Neural cell (in vitro differentiated cells): ENCODE measurements at regions not wholly inside any gene's neighbourhood (a gene's known extent, or its start where the extent isn't known, plus 50 kb on each side); places are given as distances from the start of the nearest gene placed in this dataset.
"Not testable (repeated sequence)": the region's sequence is repeated elsewhere in the genome, so short reads cannot be mapped to it uniquely, and the experiment has no call there.

Source experiments
- H2AFZ ChIP-seq: fragments of 200-600, 300-800 bp; sonication (generic), shearing (Covaris generic); 2 replicates; pipeline ENCODE4 v1.6.0; 2014; ENCODE audit warnings: low read depth, mild to moderate bottlenecking, antibody characterized with exemption, low read length, moderate library complexity
- H3F3A ChIP-seq: fragments of 200-600 bp; shearing (Covaris generic); 2 replicates; pipeline ENCODE4 v1.6.1; 2016; ENCODE audit warnings: mild to moderate bottlenecking, moderate library complexity, mixed read lengths, antibody characterized with exemption, low read length; ENCODE audit not compliant: insufficient read depth, poor library complexity, severe bottlenecking
- H3K27ac ChIP-seq: fragments of 200-600, 300-800 bp; sonication (generic), shearing (Covaris generic); 2 replicates; pipeline ENCODE4 v1.5.1; 2014; ENCODE audit warnings: mild to moderate bottlenecking, low read length, moderate library complexity
- H3K27me3 ChIP-seq: fragments of 300-800, 200-600 bp; sonication (generic), shearing (Covaris generic); 2 replicates; pipeline ENCODE4 v1.6.0; 2014; ENCODE audit warnings: mild to moderate bottlenecking, low read depth, low read length, moderate library complexity; ENCODE audit not compliant: insufficient read depth
- H3K36me3 ChIP-seq: fragments of 300-800, 200-600 bp; sonication (generic), shearing (Covaris generic); 2 replicates; pipeline ENCODE4 v1.5.1; 2014; ENCODE audit warnings: mild to moderate bottlenecking, antibody characterized with exemption, low read length, moderate library complexity; ENCODE audit not compliant: insufficient read depth
- H3K4me2 ChIP-seq: fragments of 300-800, 200-600 bp; sonication (generic), shearing (Covaris generic); 2 replicates; pipeline ENCODE4 v1.6.0; 2014; ENCODE audit warnings: mild to moderate bottlenecking, low read length
- H3K4me3 ChIP-seq: fragments of 300-800, 200-600 bp; sonication (generic), shearing (Covaris generic); 2 replicates; pipeline ENCODE4 v1.5.1; 2014; ENCODE audit warnings: mild to moderate bottlenecking, low read length, moderate library complexity
- H3K79me2 ChIP-seq: fragments of 200-600 bp; shearing (Covaris generic); replicated peaks from 2 replicates; pipeline ENCODE4 v1.6.0; 2014; ENCODE audit warnings: mild to moderate bottlenecking, low read length, moderate library complexity; ENCODE audit not compliant: insufficient read depth
- H3K9ac ChIP-seq: fragments of 300-800, 200-600 bp; sonication (generic), shearing (Covaris generic); 2 replicates; pipeline ENCODE4 v1.6.1; 2016; ENCODE audit warnings: mild to moderate bottlenecking, low read length, mixed read lengths
- H3K9me2 ChIP-seq: fragments of 200-600 bp; shearing (Covaris generic); 2 replicates; pipeline ENCODE4 v1.6.1; 2016; ENCODE audit warnings: mild to moderate bottlenecking, low read length, mixed read lengths; ENCODE audit not compliant: insufficient read depth
- H3K9me3 ChIP-seq: fragments of 200-600, 300-800 bp; sonication (generic), shearing (Covaris generic); 2 replicates; pipeline ENCODE4 v1.6.1; 2016; ENCODE audit warnings: mild to moderate bottlenecking, mixed run types, low read length, moderate library complexity, mixed read lengths
- H4K20me1 ChIP-seq: fragments of 200-600 bp; shearing (Covaris generic); 2 replicates; pipeline ENCODE4 v1.6.1; 2016; ENCODE audit warnings: mild to moderate bottlenecking, mixed run types; ENCODE audit not compliant: insufficient read depth
- EP300 ChIP-seq: fragments of 450-650 bp; conservative IDR thresholded peaks from 2 replicates; pipeline ENCODE4 v1.6.1; 2014; ENCODE audit warnings: antibody characterized with exemption, mild to moderate bottlenecking, moderate library complexity; ENCODE audit not compliant: poor library complexity, severe bottlenecking
- EZH2 ChIP-seq: fragments of 200-600, 300-800 bp; shearing (Covaris generic), sonication (generic); IDR thresholded peaks from 2 replicates; pipeline ENCODE4 v1.6.1; 2014; ENCODE audit warnings: antibody characterized with exemption, low read length, borderline replicate concordance, mild to moderate bottlenecking; ENCODE audit not compliant: insufficient read depth, poor library complexity, severe bottlenecking
- MXI1 ChIP-seq: fragments of 450-650 bp; conservative IDR thresholded peaks from 2 replicates; pipeline ENCODE4 v1.6.1; 2014; ENCODE audit warnings: antibody characterized with exemption, mild to moderate bottlenecking; ENCODE audit not compliant: poor library complexity, severe bottlenecking
- POLR2AphosphoS5 ChIP-seq: IDR thresholded peaks from 2 replicates; pipeline ENCODE4 v1.6.1; 2012
- RAD21 ChIP-seq: fragments of 450-650 bp; conservative IDR thresholded peaks from 2 replicates; pipeline ENCODE4 v1.6.1; 2014; ENCODE audit warnings: antibody characterized with exemption, mild to moderate bottlenecking, moderate library complexity
- SMC3 ChIP-seq: fragments of 450-650 bp; conservative IDR thresholded peaks from 2 replicates; pipeline ENCODE4 v1.6.1; 2014; ENCODE audit warnings: antibody characterized with exemption, mild to moderate bottlenecking, moderate library complexity; ENCODE audit not compliant: poor library complexity
- TAF1 ChIP-seq: IDR thresholded peaks from 2 replicates; pipeline ENCODE4 v1.6.1; 2012; ENCODE audit warnings: low read depth
- TF ChIP-seq, protein P1 (sequence below): IDR thresholded peaks from 2 replicates; pipeline ENCODE4 v1.6.1; 2012; ENCODE audit warnings: borderline replicate concordance
- TF ChIP-seq, protein P2 (sequence below): fragments of 450-650 bp; IDR thresholded peaks from 2 replicates; pipeline ENCODE4 v1.5.1; 2014; ENCODE audit warnings: antibody characterized with exemption, mild to moderate bottlenecking, moderate library complexity; ENCODE audit not compliant: poor library complexity, severe bottlenecking

DNA sequence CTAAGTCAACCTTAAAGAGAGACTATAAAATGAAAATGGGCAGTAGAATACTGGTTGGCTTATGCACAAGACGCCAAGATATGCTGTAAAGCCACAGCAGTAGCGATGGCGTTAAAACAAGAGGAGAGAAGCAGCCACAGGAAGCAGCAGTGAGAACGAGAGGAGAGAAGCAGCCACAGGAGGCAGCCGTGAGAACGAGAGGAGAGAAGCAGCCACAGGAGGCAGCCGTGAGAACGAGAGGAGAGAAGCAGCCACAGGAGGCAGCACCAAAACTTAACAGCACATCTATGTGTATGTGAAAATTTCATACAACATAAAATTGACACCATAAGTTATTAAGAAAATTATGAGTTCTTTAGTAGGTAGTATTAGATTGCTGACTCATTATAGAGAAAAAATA is 2318.6 kb upstream of the ACO1 start:
- H3K36me3 ChIP-seq: no peaks in the 10 kb centered on the region
- H2AFZ ChIP-seq: no peak overlapping the region

DNA sequence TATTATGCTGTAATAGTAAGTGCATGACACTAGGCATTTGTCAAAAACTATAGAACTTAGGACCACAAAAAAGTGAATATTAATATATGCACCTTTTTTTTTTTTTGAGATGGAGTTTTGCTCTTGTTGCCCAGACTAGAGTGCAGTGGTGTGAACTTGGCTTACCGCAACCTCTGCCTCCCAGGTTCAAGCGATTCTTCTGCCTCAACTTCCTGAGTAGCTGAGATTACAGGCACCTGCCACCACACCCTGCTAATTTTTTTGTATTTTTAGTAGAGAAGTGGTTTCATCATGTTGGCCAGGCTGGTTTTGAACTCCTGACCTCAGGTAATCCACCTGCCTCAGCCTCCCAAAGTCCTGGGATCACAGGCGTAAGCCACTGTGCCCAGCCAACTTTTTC is 2315.2 kb upstream of the ACO1 start:
- H3K9ac ChIP-seq, H3K27me3 ChIP-seq, H3K4me3 ChIP-seq, H4K20me1 ChIP-seq, H3K27ac ChIP-seq, H2AFZ ChIP-seq, H3K9me2 ChIP-seq, H3K79me2 ChIP-seq, H3F3A ChIP-seq, H3K4me2 ChIP-seq, H3K9me3 ChIP-seq, H3K36me3 ChIP-seq: not testable (repeated sequence)

More for the DNA sequence above, 2318.6 kb upstream of the ACO1 start:
- H3K27me3 ChIP-seq: no peaks in the 10 kb centered on the region
- H3K4me2 ChIP-seq: no peak overlapping the region
- H3K9me3 ChIP-seq: no peaks in the 10 kb centered on the region
- no peaks in the 10 kb centered on the region for H3F3A ChIP-seq
- TF ChIP-seq, protein P1, sequence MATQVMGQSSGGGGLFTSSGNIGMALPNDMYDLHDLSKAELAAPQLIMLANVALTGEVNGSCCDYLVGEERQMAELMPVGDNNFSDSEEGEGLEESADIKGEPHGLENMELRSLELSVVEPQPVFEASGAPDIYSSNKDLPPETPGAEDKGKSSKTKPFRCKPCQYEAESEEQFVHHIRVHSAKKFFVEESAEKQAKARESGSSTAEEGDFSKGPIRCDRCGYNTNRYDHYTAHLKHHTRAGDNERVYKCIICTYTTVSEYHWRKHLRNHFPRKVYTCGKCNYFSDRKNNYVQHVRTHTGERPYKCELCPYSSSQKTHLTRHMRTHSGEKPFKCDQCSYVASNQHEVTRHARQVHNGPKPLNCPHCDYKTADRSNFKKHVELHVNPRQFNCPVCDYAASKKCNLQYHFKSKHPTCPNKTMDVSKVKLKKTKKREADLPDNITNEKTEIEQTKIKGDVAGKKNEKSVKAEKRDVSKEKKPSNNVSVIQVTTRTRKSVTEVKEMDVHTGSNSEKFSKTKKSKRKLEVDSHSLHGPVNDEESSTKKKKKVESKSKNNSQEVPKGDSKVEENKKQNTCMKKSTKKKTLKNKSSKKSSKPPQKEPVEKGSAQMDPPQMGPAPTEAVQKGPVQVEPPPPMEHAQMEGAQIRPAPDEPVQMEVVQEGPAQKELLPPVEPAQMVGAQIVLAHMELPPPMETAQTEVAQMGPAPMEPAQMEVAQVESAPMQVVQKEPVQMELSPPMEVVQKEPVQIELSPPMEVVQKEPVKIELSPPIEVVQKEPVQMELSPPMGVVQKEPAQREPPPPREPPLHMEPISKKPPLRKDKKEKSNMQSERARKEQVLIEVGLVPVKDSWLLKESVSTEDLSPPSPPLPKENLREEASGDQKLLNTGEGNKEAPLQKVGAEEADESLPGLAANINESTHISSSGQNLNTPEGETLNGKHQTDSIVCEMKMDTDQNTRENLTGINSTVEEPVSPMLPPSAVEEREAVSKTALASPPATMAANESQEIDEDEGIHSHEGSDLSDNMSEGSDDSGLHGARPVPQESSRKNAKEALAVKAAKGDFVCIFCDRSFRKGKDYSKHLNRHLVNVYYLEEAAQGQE: no peak
- TF ChIP-seq EZH2 (no peak), EP300 (no peak), SMC3 (no peak), MXI1 (no peak), TAF1 (no peak), POLR2AphosphoS5 (no peak), RAD21 (no peak)
- TF ChIP-seq, protein P2, sequence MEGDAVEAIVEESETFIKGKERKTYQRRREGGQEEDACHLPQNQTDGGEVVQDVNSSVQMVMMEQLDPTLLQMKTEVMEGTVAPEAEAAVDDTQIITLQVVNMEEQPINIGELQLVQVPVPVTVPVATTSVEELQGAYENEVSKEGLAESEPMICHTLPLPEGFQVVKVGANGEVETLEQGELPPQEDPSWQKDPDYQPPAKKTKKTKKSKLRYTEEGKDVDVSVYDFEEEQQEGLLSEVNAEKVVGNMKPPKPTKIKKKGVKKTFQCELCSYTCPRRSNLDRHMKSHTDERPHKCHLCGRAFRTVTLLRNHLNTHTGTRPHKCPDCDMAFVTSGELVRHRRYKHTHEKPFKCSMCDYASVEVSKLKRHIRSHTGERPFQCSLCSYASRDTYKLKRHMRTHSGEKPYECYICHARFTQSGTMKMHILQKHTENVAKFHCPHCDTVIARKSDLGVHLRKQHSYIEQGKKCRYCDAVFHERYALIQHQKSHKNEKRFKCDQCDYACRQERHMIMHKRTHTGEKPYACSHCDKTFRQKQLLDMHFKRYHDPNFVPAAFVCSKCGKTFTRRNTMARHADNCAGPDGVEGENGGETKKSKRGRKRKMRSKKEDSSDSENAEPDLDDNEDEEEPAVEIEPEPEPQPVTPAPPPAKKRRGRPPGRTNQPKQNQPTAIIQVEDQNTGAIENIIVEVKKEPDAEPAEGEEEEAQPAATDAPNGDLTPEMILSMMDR: no peak
- H3K9me2 ChIP-seq: no peaks in the 10 kb centered on the region
- H4K20me1 ChIP-seq: no peaks in the 10 kb centered on the region
- H3K9ac ChIP-seq: no peak overlapping the region
- H3K79me2 ChIP-seq: no peaks in the 10 kb centered on the region
- H3K27ac ChIP-seq: no peak overlapping the region
- no peak overlapping the region for H3K4me3 ChIP-seq

DNA sequence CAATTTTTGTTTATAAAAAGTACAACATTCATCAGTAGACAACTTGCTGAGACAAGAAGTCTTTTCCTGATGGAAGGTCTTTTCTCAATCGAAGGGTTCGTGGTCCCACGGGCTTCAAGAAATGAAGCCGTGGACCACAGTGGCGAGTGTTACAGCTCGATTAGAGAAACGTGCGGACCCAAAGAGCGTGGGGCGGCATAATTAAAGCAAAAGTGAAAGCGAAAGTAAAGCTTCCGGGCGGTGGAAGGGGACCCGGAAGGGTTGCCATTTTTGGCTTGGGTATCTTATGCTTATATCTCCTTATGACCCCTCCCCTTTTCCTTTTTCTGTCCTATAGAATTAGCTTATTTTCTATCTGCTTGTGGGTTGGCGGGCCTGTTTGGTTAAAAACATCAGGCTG is 2309.4 kb upstream of the ACO1 start:
- Histone ChIP-seq H2AFZ (no peak overlapping the region), H3K36me3 (no peaks in the 10 kb centered on the region)

More for the DNA sequence above, 2309.4 kb upstream of the ACO1 start:
- TF ChIP-seq TAF1 (no peak), EZH2 (no peak), EP300 (no peak), POLR2AphosphoS5 (no peak), MXI1 (no peak), SMC3 (no peak), RAD21 (no peak)
- TF ChIP-seq, protein P2: no peak
- TF ChIP-seq, protein P1: no peak
- no peaks in the 10 kb centered on the region for H3K9me3 ChIP-seq
- H3K4me2 ChIP-seq: no peak overlapping the region
- H3F3A ChIP-seq: no peaks in the 10 kb centered on the region
- H3K27me3 ChIP-seq: no peaks in the 10 kb centered on the region
- no peaks in the 10 kb centered on the region for H4K20me1 ChIP-seq
- no peak overlapping the region for H3K9ac ChIP-seq
- H3K79me2 ChIP-seq: no peaks in the 10 kb centered on the region
- H3K9me2 ChIP-seq: no peaks in the 10 kb centered on the region
- no peak overlapping the region for H3K4me3 ChIP-seq
- H3K27ac ChIP-seq: no peak overlapping the region
